M059J (cell line): ENCODE measurements at regions not wholly inside any gene's neighbourhood (a gene's known extent, or its start where the extent isn't known, plus 50 kb on each side); places are given as distances from the start of the nearest gene placed in this dataset.
A peak's percentile ranks its signal among the peaks of the same experiment; 100 is the strongest.

Experiments used
- DNase-seq: peaks from one replicate; pipeline ENCODE4 v3.0.0-alpha.2; 2012; ENCODE audit warnings: low read depth

GRCh38 chr21:22399681-22400514 lies 1401.7 kb downstream of the NCAM2 start:
- no peak for DNase-seq

- DNase-seq: no peak
Observed at GRCh38 chr21:22409571-22409970, 1411.4 kb downstream of the NCAM2 start.

- no peak for DNase-seq
Observed at GRCh38 chr21:22416555-22416954, 1418.3 kb downstream of the NCAM2 start.

GRCh38 chr21:22421416-22422180 lies 1423.4 kb downstream of the NCAM2 start:
- DNase-seq: peak; percentile 13

- no peak for DNase-seq
Observed at GRCh38 chr21:22438428-22439086, 1440.3 kb downstream of the NCAM2 start.

GRCh38 chr21:22444990-22445389 lies 1446.8 kb downstream of the NCAM2 start:
- DNase-seq: no peak

- no peak for DNase-seq
Observed at GRCh38 chr21:22450507-22450906, 1452.3 kb downstream of the NCAM2 start.

GRCh38 chr21:22456241-22456640 lies 1458.0 kb downstream of the NCAM2 start:
- no peak for DNase-seq

GRCh38 chr21:22468893-22469292 lies 1470.7 kb downstream of the NCAM2 start:
- no peak for DNase-seq

GRCh38 chr21:22474403-22474802 lies 1476.2 kb downstream of the NCAM2 start:
- no peak for DNase-seq

- no peak for DNase-seq
Observed at GRCh38 chr21:22476214-22476613, 1478.0 kb downstream of the NCAM2 start.

- no peak for DNase-seq
Observed at GRCh38 chr21:22476726-22477646, 1478.8 kb downstream of the NCAM2 start.

- DNase-seq: peak; percentile 2
Observed at GRCh38 chr21:22490049-22490448, 1491.8 kb downstream of the NCAM2 start.

- DNase-seq: no peak
Observed at GRCh38 chr21:22516230-22516629, 1518.0 kb downstream of the NCAM2 start.

GRCh38 chr21:22535630-22536029 lies 1537.4 kb downstream of the NCAM2 start:
- DNase-seq: no peak

GRCh38 chr21:22536509-22536908 lies 1538.3 kb downstream of the NCAM2 start:
- peak; percentile 43 for DNase-seq

GRCh38 chr21:22544747-22545146 lies 1546.5 kb downstream of the NCAM2 start:
- DNase-seq: no peak

- DNase-seq: no peak
Observed at GRCh38 chr21:22552390-22552789, 1554.2 kb downstream of the NCAM2 start.

- no peak for DNase-seq
Observed at GRCh38 chr21:22554690-22555316, 1556.6 kb downstream of the NCAM2 start.

GRCh38 chr21:22556829-22557228 lies 1558.6 kb downstream of the NCAM2 start:
- no peak for DNase-seq

GRCh38 chr21:22561946-22562345 lies 1563.7 kb downstream of the NCAM2 start:
- DNase-seq: no peak
